ENCODE measurements at regions not wholly inside any gene's neighbourhood (a gene's known extent, or its start where the extent isn't known, plus 50 kb on each side); places are given as distances from the start of the nearest gene placed in this dataset.

GRCh38 chr2:118339386-118339785 lies 251.1 kb downstream of the INSIG2 start:
- TF ChIP-seq CTCF (IDR thresholded peaks at IDR 0.05; ENCODE audit: low read depth, low read length) = no peak
- H3K4me3 ChIP-seq (ENCODE audit: low read depth, low read length) = no peak overlapping the region

- TF ChIP-seq CTCF (IDR thresholded peaks at IDR 0.05; ENCODE audit: low read depth, low read length) = no peak
- H3K4me3 ChIP-seq (ENCODE audit: low read depth, low read length) = no peak overlapping the region
Observed at GRCh38 chr2:118333664-118334063, 245.4 kb downstream of the INSIG2 start.

GRCh38 chr2:118325321-118325955 lies 237.2 kb downstream of the INSIG2 start:
- no peak overlapping the region for H3K4me3 ChIP-seq (ENCODE audit: low read depth, low read length)
- TF ChIP-seq CTCF (IDR thresholded peaks at IDR 0.05; ENCODE audit: low read depth, low read length) = no peak

- TF ChIP-seq CTCF (IDR thresholded peaks at IDR 0.05; ENCODE audit: low read depth, low read length) = no peak
- H3K4me3 ChIP-seq (ENCODE audit: low read depth, low read length) = no peak overlapping the region
Observed at GRCh38 chr2:118322406-118322805, 234.1 kb downstream of the INSIG2 start.

GRCh38 chr2:118321432-118322105 lies 233.3 kb downstream of the INSIG2 start:
- no peak overlapping the region for H3K4me3 ChIP-seq (ENCODE audit: low read depth, low read length)
- TF ChIP-seq CTCF (IDR thresholded peaks at IDR 0.05; ENCODE audit: low read depth, low read length) = no peak

DNA sequence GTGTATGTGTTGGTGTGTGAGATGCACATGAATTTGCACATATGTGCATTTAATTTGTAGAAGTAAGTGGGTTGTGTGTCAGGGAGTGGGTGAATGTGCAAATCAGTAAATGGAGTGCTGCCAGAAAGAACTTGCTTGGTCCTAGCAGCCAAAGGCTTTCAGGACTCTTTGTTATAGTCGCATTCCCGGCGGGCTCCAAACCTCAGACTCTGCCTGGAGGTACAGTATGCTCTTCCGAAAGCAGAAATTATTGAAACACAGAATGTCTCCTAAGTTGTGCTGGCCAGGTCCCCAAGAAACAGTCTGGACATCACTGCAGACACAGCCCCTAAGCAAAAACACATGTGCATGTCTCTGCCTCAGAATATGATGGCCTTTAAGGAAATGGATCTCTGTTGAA lies 232.4 kb downstream of the INSIG2 start:
- no peak overlapping the region for H3K4me3 ChIP-seq (ENCODE audit: low read depth, low read length)
- no peak for TF ChIP-seq CTCF (IDR thresholded peaks at IDR 0.05; ENCODE audit: low read depth, low read length)

DNA sequence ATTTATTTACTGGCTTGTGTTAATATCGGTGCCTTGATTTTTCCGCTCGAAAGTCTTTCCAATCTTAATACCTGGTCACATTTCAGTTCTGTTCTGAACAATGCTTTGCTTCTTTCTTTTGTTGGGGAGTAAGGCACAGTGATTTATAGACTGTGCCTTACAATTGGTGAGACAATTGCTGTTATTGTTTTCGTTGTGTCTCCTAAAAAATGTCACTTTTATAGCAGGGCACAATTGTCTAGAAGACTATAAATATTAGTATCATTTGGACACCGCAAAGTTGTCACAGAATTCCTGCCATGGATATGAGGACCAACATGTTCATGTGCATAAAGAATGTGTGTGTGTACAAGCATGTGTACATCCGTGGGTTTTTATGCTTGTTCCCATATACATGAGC lies 231.9 kb downstream of the INSIG2 start:
- no peak overlapping the region for H3K4me3 ChIP-seq (ENCODE audit: low read depth, low read length)
- no peak for TF ChIP-seq CTCF (IDR thresholded peaks at IDR 0.05; ENCODE audit: low read depth, low read length)
